ENCODE measurements at regions not wholly inside any gene's neighbourhood (a gene's known extent, or its start where the extent isn't known, plus 50 kb on each side); places are given as distances from the start of the nearest gene placed in this dataset.

DNA sequence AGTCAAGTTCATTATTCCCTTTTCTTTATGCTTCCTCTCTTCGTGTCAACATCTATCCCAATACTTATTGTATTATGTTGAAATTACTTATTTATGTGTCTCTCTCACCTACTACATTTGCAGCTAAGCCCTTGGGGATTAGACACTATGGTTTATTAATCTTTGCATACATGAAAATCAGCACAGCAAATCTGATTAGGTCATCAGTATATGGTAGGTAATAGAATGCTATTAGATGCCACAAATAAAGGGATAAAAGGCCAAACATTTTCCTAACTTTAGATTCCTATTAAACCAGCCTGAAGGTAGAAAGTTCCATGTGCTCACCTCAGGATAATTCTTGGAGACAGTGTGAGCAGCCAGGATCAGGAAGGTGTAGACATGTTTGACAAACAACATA, 490.1 kb upstream of the MPDZ start:
- no TSS peak for BruUV-seq (replicated peaks)
- POLR2A ChIA-PET, result no interaction called here
- dilution Hi-C loops (cut with MboI; ENCODE audit: extremely low pct_ligation_motif_present, low sequenced_read_pairs), result no loop called here

DNA sequence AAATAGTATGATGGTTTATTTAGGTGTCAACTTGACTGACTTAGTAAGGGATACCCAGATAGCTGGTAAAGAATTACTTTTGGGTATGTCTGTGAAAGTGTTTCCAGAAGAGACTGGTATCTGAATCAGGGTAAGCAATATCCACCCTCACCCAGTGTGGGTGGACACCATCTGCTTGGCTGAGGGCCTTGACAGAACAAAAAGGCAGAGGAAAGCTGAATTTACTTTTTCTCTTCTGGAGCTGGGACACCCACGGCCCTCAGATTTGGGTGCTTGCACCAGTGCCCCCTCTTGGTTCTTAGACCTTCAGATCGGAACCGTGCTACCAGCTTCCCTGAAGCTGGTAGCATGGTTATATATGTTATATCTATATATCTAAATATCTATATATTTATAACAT, 489.5 kb upstream of the MPDZ start:
- H3K9ac ChIP-seq (replicated peaks; ENCODE audit: extremely low read depth, insufficient read depth, low read length), result no peak overlapping the region
- no peaks in the 10 kb centered on the region for H3K79me2 ChIP-seq (ENCODE audit: control insufficient read depth, insufficient read depth, low read length)
- CTCF ChIA-PET, result interaction anchor here (1.2 kb wide), 1 partner anchor 323 kb away, joined by 3 read pairs; no protein-coding TSS in a partner anchor
- POLR2A ChIA-PET, result no interaction called here
- TF ChIP-seq, protein P1, sequence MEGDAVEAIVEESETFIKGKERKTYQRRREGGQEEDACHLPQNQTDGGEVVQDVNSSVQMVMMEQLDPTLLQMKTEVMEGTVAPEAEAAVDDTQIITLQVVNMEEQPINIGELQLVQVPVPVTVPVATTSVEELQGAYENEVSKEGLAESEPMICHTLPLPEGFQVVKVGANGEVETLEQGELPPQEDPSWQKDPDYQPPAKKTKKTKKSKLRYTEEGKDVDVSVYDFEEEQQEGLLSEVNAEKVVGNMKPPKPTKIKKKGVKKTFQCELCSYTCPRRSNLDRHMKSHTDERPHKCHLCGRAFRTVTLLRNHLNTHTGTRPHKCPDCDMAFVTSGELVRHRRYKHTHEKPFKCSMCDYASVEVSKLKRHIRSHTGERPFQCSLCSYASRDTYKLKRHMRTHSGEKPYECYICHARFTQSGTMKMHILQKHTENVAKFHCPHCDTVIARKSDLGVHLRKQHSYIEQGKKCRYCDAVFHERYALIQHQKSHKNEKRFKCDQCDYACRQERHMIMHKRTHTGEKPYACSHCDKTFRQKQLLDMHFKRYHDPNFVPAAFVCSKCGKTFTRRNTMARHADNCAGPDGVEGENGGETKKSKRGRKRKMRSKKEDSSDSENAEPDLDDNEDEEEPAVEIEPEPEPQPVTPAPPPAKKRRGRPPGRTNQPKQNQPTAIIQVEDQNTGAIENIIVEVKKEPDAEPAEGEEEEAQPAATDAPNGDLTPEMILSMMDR (IDR thresholded peaks at IDR 0.05; ENCODE audit: extremely low read depth in 1 of 2, insufficient read depth in 1 of 2, low read depth in 1 of 2, low read length in 2 of 2), result no peak
- no peak for TF ChIP-seq JUN (IDR thresholded peaks at IDR 0.05; ENCODE audit: borderline replicate concordance, insufficient read depth, insufficient read length, low read depth)
- TF ChIP-seq POLR2AphosphoS5 (IDR thresholded peaks at IDR 0.05; ENCODE audit: insufficient read depth, low read depth, low read length), result no peak
- no peak for TF ChIP-seq FOS (IDR thresholded peaks at IDR 0.05; ENCODE audit: borderline replicate concordance, insufficient read depth, low read length)
- no peak for TF ChIP-seq POLR2A (IDR thresholded peaks at IDR 0.05; ENCODE audit: low read depth, low read length)
- no peak for TF ChIP-seq GATA2 (IDR thresholded peaks at IDR 0.05; ENCODE audit: insufficient read depth, insufficient read length, low read depth, low read length)
- TF ChIP-seq MYC (IDR thresholded peaks at IDR 0.05; ENCODE audit: low read depth, low read length), result no peak
- TF ChIP-seq EZH2 (IDR thresholded peaks at IDR 0.05; ENCODE audit: borderline replicate concordance, low read depth, low read length, severe bottlenecking), result no peak
- TF ChIP-seq, protein P2, sequence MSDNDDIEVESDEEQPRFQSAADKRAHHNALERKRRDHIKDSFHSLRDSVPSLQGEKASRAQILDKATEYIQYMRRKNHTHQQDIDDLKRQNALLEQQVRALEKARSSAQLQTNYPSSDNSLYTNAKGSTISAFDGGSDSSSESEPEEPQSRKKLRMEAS (IDR thresholded peaks at IDR 0.05; ENCODE audit: insufficient read depth, insufficient read length), result no peak
- BruUV-seq (replicated peaks), result no TSS peak
- no peaks in the 10 kb centered on the region for H3K27me3 ChIP-seq (ENCODE audit: control insufficient read depth in 2 of 2, insufficient read depth in 2 of 2, low read length in 2 of 2)
- intact Hi-C loops (cut with micrococcal nuclease), result no loop called here
- H3K27ac ChIP-seq (ENCODE audit: insufficient read depth, low read depth, low read length), result no peak overlapping the region
- dilution Hi-C loops (cut with MboI; ENCODE audit: extremely low pct_ligation_motif_present, low sequenced_read_pairs), result no loop called here
- no peak for FAIRE-seq
- H3K9me1 ChIP-seq (replicated peaks; ENCODE audit: control insufficient read depth, extremely low read depth, insufficient read depth, low read length), result no peaks in the 10 kb centered on the region
- H4K20me1 ChIP-seq (replicated peaks; ENCODE audit: control insufficient read depth, extremely low read depth, insufficient read depth, low read length), result no peaks in the 10 kb centered on the region
- no peaks in the 10 kb centered on the region for H3K9me3 ChIP-seq (replicated peaks; ENCODE audit: control insufficient read depth, insufficient read depth, low read length)
- no peaks in the 10 kb centered on the region for H3K36me3 ChIP-seq (ENCODE audit: control insufficient read depth in 2 of 2, extremely low read depth in 1 of 2, insufficient read depth in 2 of 2, low read length in 2 of 2)
- no peaks in the 10 kb centered on the region for H3K4me1 ChIP-seq (ENCODE audit: control insufficient read depth, extremely low read depth, insufficient read depth, low read length)
- H3K4me3 ChIP-seq (replicated peaks in 1 of 3; ENCODE audit: insufficient read depth in 1 of 3, low read depth in 1 of 3, low read length in 3 of 3), result no peak overlapping the region
- DNase-seq (ENCODE audit: low read depth, low spot score), result no peak
- H3K4me2 ChIP-seq (ENCODE audit: insufficient read depth, low read length), result no peak overlapping the region
- H2AFZ ChIP-seq (ENCODE audit: low read depth, low read length), result no peak overlapping the region

More for the DNA sequence above, 490.1 kb upstream of the MPDZ start:
- CTCF ChIA-PET, result no interaction called here
- H3K27ac ChIP-seq (ENCODE audit: insufficient read depth, low read depth, low read length), result no peak overlapping the region
- H3K4me1 ChIP-seq (ENCODE audit: control insufficient read depth, extremely low read depth, insufficient read depth, low read length), result no peaks in the 10 kb centered on the region
- no peak for DNase-seq (ENCODE audit: low read depth, low spot score)
- H3K9ac ChIP-seq (replicated peaks; ENCODE audit: extremely low read depth, insufficient read depth, low read length), result no peak overlapping the region
- no peak overlapping the region for H3K4me3 ChIP-seq (replicated peaks in 1 of 3; ENCODE audit: insufficient read depth in 1 of 3, low read depth in 1 of 3, low read length in 3 of 3)
- no peaks in the 10 kb centered on the region for H4K20me1 ChIP-seq (replicated peaks; ENCODE audit: control insufficient read depth, extremely low read depth, insufficient read depth, low read length)
- no peaks in the 10 kb centered on the region for H3K9me1 ChIP-seq (replicated peaks; ENCODE audit: control insufficient read depth, extremely low read depth, insufficient read depth, low read length)
- H2AFZ ChIP-seq (ENCODE audit: low read depth, low read length), result no peak overlapping the region
- no peak overlapping the region for H3K4me2 ChIP-seq (ENCODE audit: insufficient read depth, low read length)
- no peaks in the 10 kb centered on the region for H3K9me3 ChIP-seq (replicated peaks; ENCODE audit: control insufficient read depth, insufficient read depth, low read length)
- no peaks in the 10 kb centered on the region for H3K27me3 ChIP-seq (ENCODE audit: control insufficient read depth in 2 of 2, insufficient read depth in 2 of 2, low read length in 2 of 2)
- no peak for FAIRE-seq
- H3K36me3 ChIP-seq (ENCODE audit: control insufficient read depth in 2 of 2, extremely low read depth in 1 of 2, insufficient read depth in 2 of 2, low read length in 2 of 2), result no peaks in the 10 kb centered on the region
- H3K79me2 ChIP-seq (ENCODE audit: control insufficient read depth, insufficient read depth, low read length), result no peaks in the 10 kb centered on the region
- TF ChIP-seq MYC (IDR thresholded peaks at IDR 0.05; ENCODE audit: low read depth, low read length) (no peak), FOS (IDR thresholded peaks at IDR 0.05; ENCODE audit: borderline replicate concordance, insufficient read depth, low read length) (no peak), EZH2 (IDR thresholded peaks at IDR 0.05; ENCODE audit: borderline replicate concordance, low read depth, low read length, severe bottlenecking) (no peak), POLR2A (IDR thresholded peaks at IDR 0.05; ENCODE audit: low read depth, low read length) (no peak), JUN (IDR thresholded peaks at IDR 0.05; ENCODE audit: borderline replicate concordance, insufficient read depth, insufficient read length, low read depth) (no peak)
- TF ChIP-seq, protein P1 (IDR thresholded peaks at IDR 0.05; ENCODE audit: extremely low read depth in 1 of 2, insufficient read depth in 1 of 2, low read depth in 1 of 2, low read length in 2 of 2), result no peak
- intact Hi-C loops (cut with micrococcal nuclease), result no loop called here

All from endothelial cell of umbilical vein (primary cell).